NT2/D1 (cell line): ENCODE measurements at regions not wholly inside any gene's neighbourhood (a gene's known extent, or its start where the extent isn't known, plus 50 kb on each side); places are given as distances from the start of the nearest gene placed in this dataset.

Source experiments
- SUZ12 ChIP-seq: IDR thresholded peaks from 2 replicates; pipeline ENCODE4 v1.6.1; 2011; ENCODE audit not compliant: insufficient read length, insufficient read depth; ENCODE audit errors: extremely low read depth
- YY1 ChIP-seq: IDR thresholded peaks from 2 replicates; pipeline ENCODE4 v1.6.1; 2011; ENCODE audit not compliant: insufficient read length, insufficient read depth
- ZNF274 ChIP-seq: IDR thresholded peaks from 2 replicates; pipeline ENCODE4 v1.6.1; 2011; ENCODE audit warnings: mild to moderate bottlenecking, low read depth, low read length

GRCh38 chr3:134080761-134081160, 51.0 kb upstream of the SLCO2A1 start:
- TF ChIP-seq ZNF274 (no peak), YY1 (no peak), SUZ12 (no peak)
